H1 (cell line): ENCODE measurements at regions not wholly inside any gene's neighbourhood (a gene's known extent, or its start where the extent isn't known, plus 50 kb on each side); places are given as distances from the start of the nearest gene placed in this dataset.

Experiments used
- CTCF ChIA-PET: fragments of 300-600 bp; sonication (Branson Sonifier 250); formaldehyde crosslinking; loops from one replicate; lab custom pipeline; 2021; ENCODE audit not compliant: partially characterized antibody; lab: Charles Lee
- POLR2A ChIA-PET: fragments of 300-600 bp; sonication (Branson Sonifier 250); formaldehyde crosslinking; loops from one replicate; lab custom pipeline; 2021; ENCODE audit warnings: inconsistent platforms; ENCODE audit not compliant: partially characterized antibody; lab: Charles Lee
- DNase-seq, 2 experiments: peaks; one replicate each; pipeline versions ENCODE4 v3.0.0 to v3.0.0-alpha.2; 2010 to 2022; ENCODE audit warnings: low spot score in 2 of 2, low read depth in 1 of 2, mixed read lengths in 1 of 2
- FAIRE-seq: peaks from 2 replicates; lab custom pipeline; 2011; peaks lifted over from hg19 to GRCh38; lab: Jason Lieb, UNC
- H2AFZ ChIP-seq: 2 replicates; pipeline ENCODE4 v1.8.1; 2012; ENCODE audit warnings: low read length, inconsistent platforms
- H2AK5ac ChIP-seq: 2 replicates; pipeline ENCODE4 v1.6.1; 2013; ENCODE audit warnings: low read depth, low read length
- H2BK120ac ChIP-seq: replicated peaks from 2 replicates; pipeline ENCODE3; 2013; ENCODE audit warnings: low read depth, low read length, inconsistent platforms
- H2BK12ac ChIP-seq: 2 replicates; pipeline ENCODE4 v1.6.1; 2013; ENCODE audit warnings: low read depth, low read length
- H2BK15ac ChIP-seq: 2 replicates; pipeline ENCODE4 v1.6.1; 2013; ENCODE audit warnings: low read length
- H2BK20ac ChIP-seq: 2 replicates; pipeline ENCODE4 v1.6.1; 2013; ENCODE audit warnings: low read length
- H2BK5ac ChIP-seq: 2 replicates; pipeline ENCODE4 v1.6.1; 2013; ENCODE audit warnings: low read depth, low read length
- H3K14ac ChIP-seq: 2 replicates; pipeline ENCODE4 v1.6.1; 2013; ENCODE audit warnings: inconsistent platforms; ENCODE audit not compliant: insufficient read length
- H3K18ac ChIP-seq: 2 replicates; pipeline ENCODE4 v1.6.1; 2013; ENCODE audit warnings: low read length; ENCODE audit errors: extremely low read depth
- H3K23ac ChIP-seq: 2 replicates; pipeline ENCODE4 v1.6.1; 2013; ENCODE audit warnings: inconsistent platforms; ENCODE audit not compliant: insufficient read length
- H3K23me2 ChIP-seq: 2 replicates; pipeline ENCODE4 v1.6.1; 2013; ENCODE audit warnings: low read depth, low read length
- H3K27ac ChIP-seq: 2 replicates; pipeline ENCODE4 v1.6.1; 2011; ENCODE audit warnings: low read depth, low read length, inconsistent platforms
- H3K27me3 ChIP-seq, 4 experiments: replicated peaks in 1 of 4; 1 replicate in 1 of 4; 2 replicates in 3 of 4; pipeline versions ENCODE4 v1.6.1 to v1.8.1; 2011 to 2013; ENCODE audit warnings: low read length in 3 of 4, mild to moderate bottlenecking in 3 of 4, inconsistent platforms in 2 of 4, mixed read lengths in 2 of 4, moderate library complexity in 1 of 4; ENCODE audit not compliant: control insufficient read depth in 3 of 4, insufficient read depth in 3 of 4; ENCODE audit errors: extremely low read depth in 1 of 4
- H3K36me3 ChIP-seq, 4 experiments: 2 replicates each; pipeline versions ENCODE4 v1.6.1 to v1.8.1; 2011 to 2013; ENCODE audit warnings: mild to moderate bottlenecking in 4 of 4, low read length in 3 of 4, moderate library complexity in 2 of 4, control low read depth in 1 of 4, inconsistent platforms in 1 of 4; ENCODE audit not compliant: insufficient read depth in 4 of 4, control insufficient read depth in 2 of 4
- H3K4ac ChIP-seq: replicated peaks from 2 replicates; pipeline ENCODE3; 2013; ENCODE audit warnings: low read length, low read depth, mixed read lengths, inconsistent platforms; ENCODE audit not compliant: insufficient read length
- H3K4me1 ChIP-seq, 4 experiments: replicated peaks in 1 of 4; 1 replicate in 1 of 4; 2 replicates in 3 of 4; pipeline versions ENCODE4 v1.6.1 to v1.8.1; 2011 to 2013; ENCODE audit warnings: low read length in 3 of 4, inconsistent platforms in 2 of 4, mixed read lengths in 1 of 4; ENCODE audit not compliant: insufficient read depth in 4 of 4, control insufficient read depth in 3 of 4
- H3K4me2 ChIP-seq, 2 experiments: 2 replicates each; pipeline versions ENCODE4 v1.6.1 to v1.8.1; 2011 to 2013; ENCODE audit warnings: low read depth in 2 of 2, low read length in 2 of 2, control low read depth in 1 of 2, inconsistent platforms in 1 of 2, mild to moderate bottlenecking in 1 of 2; ENCODE audit not compliant: insufficient read depth in 1 of 2
- H3K4me3 ChIP-seq, 4 experiments: fragments of 200-600, 300-600 bp in 1 of 4; sonication (generic), shearing (Covaris generic), sonication (Bioruptor Twin) in 1 of 4; 2 replicates each; pipeline versions ENCODE4 v1.5.1 to v1.8.1; 2011 to 2016; ENCODE audit warnings: low read length in 4 of 4, low read depth in 3 of 4, control low read depth in 2 of 4, inconsistent platforms in 2 of 4, mild to moderate bottlenecking in 2 of 4, mixed read lengths in 1 of 4, moderate library complexity in 1 of 4; ENCODE audit not compliant: insufficient read depth in 2 of 4; ENCODE audit errors: extremely low read depth in 1 of 4
- H3K56ac ChIP-seq: replicated peaks from 2 replicates; pipeline ENCODE3; 2013; ENCODE audit warnings: low read depth, mild to moderate bottlenecking, mixed read lengths, low read length, inconsistent platforms; ENCODE audit not compliant: insufficient read length
- H3K79me1 ChIP-seq: 2 replicates; pipeline ENCODE4 v1.6.1; 2013; ENCODE audit warnings: low read depth, low read length, control low read depth
- H3K79me2 ChIP-seq, 2 experiments: 2 replicates each; pipeline versions ENCODE4 v1.6.1 to v1.8.1; 2012 to 2013; ENCODE audit warnings: low read length in 2 of 2, mild to moderate bottlenecking in 2 of 2, inconsistent platforms in 1 of 2; ENCODE audit not compliant: insufficient read depth in 2 of 2, control insufficient read depth in 1 of 2
- H3K9ac ChIP-seq, 4 experiments: replicated peaks in 1 of 4; 1 replicate in 1 of 4; 2 replicates in 3 of 4; pipeline versions ENCODE4 v1.6.1 to v1.8.1; 2011 to 2013; ENCODE audit warnings: low read depth in 3 of 4, low read length in 3 of 4, control low read depth in 2 of 4, mild to moderate bottlenecking in 2 of 4, moderate library complexity in 2 of 4, inconsistent platforms in 1 of 4; ENCODE audit errors: extremely low read depth in 1 of 4
- H3K9me3 ChIP-seq, 2 experiments: 2 replicates each; pipeline versions ENCODE4 v1.6.1 to v1.8.1; 2012 to 2013; ENCODE audit warnings: mild to moderate bottlenecking in 2 of 2, moderate library complexity in 2 of 2, control low read depth in 1 of 2, inconsistent platforms in 1 of 2, low read depth in 1 of 2, low read length in 1 of 2, mixed read lengths in 1 of 2; ENCODE audit not compliant: insufficient read depth in 2 of 2
- H4K20me1 ChIP-seq, 2 experiments: replicated peaks in 1 of 2; 2 replicates each; pipeline versions ENCODE3 to v1.8.1; 2011 to 2013; ENCODE audit warnings: inconsistent platforms in 2 of 2, low read length in 2 of 2, mild to moderate bottlenecking in 1 of 2; ENCODE audit not compliant: insufficient read depth in 2 of 2, control insufficient read depth in 1 of 2
- H4K5ac ChIP-seq: 2 replicates; pipeline ENCODE4 v1.6.1; 2013; ENCODE audit warnings: low read length, low read depth, mixed read lengths, inconsistent platforms; ENCODE audit not compliant: insufficient read length
- H4K8ac ChIP-seq: 2 replicates; pipeline ENCODE4 v1.8.0; 2013; ENCODE audit warnings: mild to moderate bottlenecking, moderate library complexity, low read length, inconsistent platforms; ENCODE audit not compliant: insufficient read depth; ENCODE audit errors: extremely low read depth
- H4K91ac ChIP-seq: replicated peaks from 2 replicates; pipeline ENCODE3; 2013; ENCODE audit warnings: low read length, mixed read lengths, inconsistent platforms; ENCODE audit not compliant: insufficient read length
- BRCA1 ChIP-seq: IDR thresholded peaks from 2 replicates; pipeline ENCODE4 v1.6.1; 2012; ENCODE audit warnings: low read depth, low read length, improper control_type of control experiment
- CBX8 ChIP-seq: fragments of 300-800, 300-1000 bp; sonication (generic); IDR thresholded peaks from 2 replicates; pipeline ENCODE4 v1.7.1; 2016; ENCODE audit warnings: low read depth, low read length, borderline replicate concordance
- CHD1 ChIP-seq: IDR thresholded peaks from 2 replicates; pipeline ENCODE4 v1.6.1; 2012; ENCODE audit warnings: low read depth, low read length, improper control_type of control experiment
- EGR1 ChIP-seq: IDR thresholded peaks from 2 replicates; pipeline ENCODE4 v1.6.1; 2011; ENCODE audit warnings: low read depth, low read length, borderline replicate concordance
- NRF1 ChIP-seq: IDR thresholded peaks from 2 replicates; pipeline ENCODE4 v1.6.1; 2011; ENCODE audit warnings: mild to moderate bottlenecking, low read depth, low read length, improper control_type of control experiment
- POLR2A ChIP-seq, 2 experiments: IDR thresholded peaks; 1 replicate in 1 of 2; 2 replicates in 1 of 2; pipeline ENCODE4 v1.6.1; 2011; ENCODE audit warnings: low read depth in 2 of 2, low read length in 2 of 2, mild to moderate bottlenecking in 2 of 2; ENCODE audit errors: control extremely low read depth in 1 of 2
- RXRA ChIP-seq: IDR thresholded peaks from 2 replicates; pipeline ENCODE4 v1.6.1; 2011; ENCODE audit warnings: low read depth, mild to moderate bottlenecking, low read length, moderate library complexity; ENCODE audit not compliant: insufficient read depth
- SIX5 ChIP-seq: IDR thresholded peaks from 2 replicates; pipeline ENCODE4 v1.6.1; 2011; ENCODE audit warnings: mild to moderate bottlenecking, low read depth, low read length
- SP2 ChIP-seq: IDR thresholded peaks from 2 replicates; pipeline ENCODE4 v1.6.1; 2012; ENCODE audit warnings: mild to moderate bottlenecking, low read length, inconsistent platforms
- TAF7 ChIP-seq: optimal IDR thresholded peaks from 2 replicates; pipeline ENCODE3; 2011; ENCODE audit warnings: low read depth, mild to moderate bottlenecking, inconsistent platforms, low read length, moderate library complexity, borderline replicate concordance
- ZNF274 ChIP-seq: IDR thresholded peaks from 2 replicates; pipeline ENCODE4 v1.7.0; 2012; ENCODE audit warnings: low read length, borderline replicate concordance; ENCODE audit errors: extremely low read depth
- WGBS, 2 experiments: shearing (Covaris generic) in 1 of 2; methylation state at CpG; one replicate each; pipeline versions ENCODE4 v1.1.6 to v1.1.7; 2013 to 2015; ENCODE audit warnings: low lambda C conversion rate in 2 of 2, mixed read lengths in 2 of 2, inconsistent platforms in 1 of 2, low coverage in 1 of 2, missing lambda C conversion rate in 1 of 2; ENCODE audit not compliant: insufficient replicate concordance in 2 of 2, insufficient coverage in 1 of 2, insufficient read length in 1 of 2; ENCODE audit errors: extremely low coverage in 1 of 2, missing lambda C conversion rate in 1 of 2; 5-methylcytosine and 5-hydroxymethylcytosine counted together
- TF ChIP-seq, protein P1 (sequence below), 3 experiments: IDR thresholded peaks; 1 replicate in 2 of 3; 2 replicates in 1 of 3; pipeline versions ENCODE4 v1.5.1 to v1.6.1; 2011; ENCODE audit warnings: low read length in 3 of 3, mild to moderate bottlenecking in 3 of 3, inconsistent platforms in 2 of 3, low read depth in 1 of 3, moderate library complexity in 1 of 3; ENCODE audit not compliant: insufficient read depth in 1 of 3; ENCODE audit errors: control extremely low read depth in 1 of 3

DNA sequence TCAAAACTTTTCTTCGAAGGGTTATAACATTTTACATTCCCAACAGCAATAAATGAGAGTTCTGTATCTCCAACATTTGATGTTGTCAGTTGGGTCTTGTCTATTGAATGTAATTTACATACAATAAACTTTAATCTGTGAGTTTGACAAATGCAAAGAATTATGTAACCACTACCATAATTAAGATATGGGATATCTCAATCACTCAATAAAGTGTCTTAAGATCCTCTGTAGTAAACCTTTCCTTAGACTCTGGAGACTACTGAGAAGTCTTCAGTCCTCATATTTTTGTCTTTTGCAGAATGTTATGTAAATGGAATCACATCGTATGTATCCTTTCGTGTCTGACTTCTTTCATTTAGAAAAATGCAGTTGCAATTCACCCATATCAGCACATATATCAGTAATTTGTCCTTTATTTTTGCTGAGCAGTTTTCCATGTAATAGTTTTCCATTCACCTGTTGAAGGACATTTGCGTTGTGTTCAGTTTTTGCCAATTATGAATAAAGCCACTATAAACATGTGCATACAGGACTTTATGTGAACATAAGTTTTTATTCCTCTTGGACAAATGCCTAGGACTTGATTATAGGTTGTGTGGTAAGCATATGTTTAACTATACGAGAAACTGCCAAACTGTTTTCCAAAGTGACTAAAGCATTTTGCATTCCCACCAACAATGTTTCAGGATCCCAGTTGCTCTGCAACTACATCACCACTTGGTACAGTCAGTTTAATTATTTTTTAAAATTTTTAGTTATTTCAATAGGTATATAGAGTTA is 784.6 kb upstream of the ZNF608 start:
- no peak overlapping the region for H2BK120ac ChIP-seq
- H2BK20ac ChIP-seq = no peak overlapping the region
- no peak overlapping the region for H4K8ac ChIP-seq
- H3K36me3 ChIP-seq = no peaks in the 10 kb centered on the region
- no peak overlapping the region for H3K27ac ChIP-seq
- H4K91ac ChIP-seq = no peak overlapping the region
- 93% methylated on average over 5 of the region's 5 CpGs; no CpG with 5 or more reads in 1 of the 2 experiments for WGBS, 2 experiments
- POLR2A ChIA-PET = no interaction called here
- no peaks in the 10 kb centered on the region for H4K20me1 ChIP-seq
- H3K79me2 ChIP-seq = no peaks in the 10 kb centered on the region
- no peak overlapping the region for H2BK15ac ChIP-seq
- H2BK5ac ChIP-seq = no peak overlapping the region
- no peak overlapping the region for H3K4me3 ChIP-seq
- no peak overlapping the region for H2AK5ac ChIP-seq
- H3K4me1 ChIP-seq = no peaks in the 10 kb centered on the region
- no peak overlapping the region for H3K9ac ChIP-seq
- DNase-seq = no peak
- H3K9me3 ChIP-seq = no peaks in the 10 kb centered on the region
- H3K27me3 ChIP-seq = no peaks in the 10 kb centered on the region
- H3K23me2 ChIP-seq = no peaks in the 10 kb centered on the region
- no peak overlapping the region for H3K14ac ChIP-seq
- CTCF ChIA-PET = no interaction called here
- H2AFZ ChIP-seq = no peak overlapping the region
- no peak overlapping the region for H2BK12ac ChIP-seq
- H3K56ac ChIP-seq = no peak overlapping the region
- H4K5ac ChIP-seq = no peak overlapping the region
- no peak for FAIRE-seq
- no peak overlapping the region for H3K4ac ChIP-seq
- no peak overlapping the region for H3K23ac ChIP-seq
- no peak overlapping the region for H3K18ac ChIP-seq
- H3K4me2 ChIP-seq = no peak overlapping the region
- H3K79me1 ChIP-seq = no peaks in the 10 kb centered on the region
- no peak for TF ChIP-seq SP2
- no peak for TF ChIP-seq POLR2A (IDR thresholded peaks at IDR 0.05; ENCODE audit: control extremely low read depth in 1 of 2, low read depth in 2 of 2, low read length in 2 of 2)
- TF ChIP-seq, protein P1, sequence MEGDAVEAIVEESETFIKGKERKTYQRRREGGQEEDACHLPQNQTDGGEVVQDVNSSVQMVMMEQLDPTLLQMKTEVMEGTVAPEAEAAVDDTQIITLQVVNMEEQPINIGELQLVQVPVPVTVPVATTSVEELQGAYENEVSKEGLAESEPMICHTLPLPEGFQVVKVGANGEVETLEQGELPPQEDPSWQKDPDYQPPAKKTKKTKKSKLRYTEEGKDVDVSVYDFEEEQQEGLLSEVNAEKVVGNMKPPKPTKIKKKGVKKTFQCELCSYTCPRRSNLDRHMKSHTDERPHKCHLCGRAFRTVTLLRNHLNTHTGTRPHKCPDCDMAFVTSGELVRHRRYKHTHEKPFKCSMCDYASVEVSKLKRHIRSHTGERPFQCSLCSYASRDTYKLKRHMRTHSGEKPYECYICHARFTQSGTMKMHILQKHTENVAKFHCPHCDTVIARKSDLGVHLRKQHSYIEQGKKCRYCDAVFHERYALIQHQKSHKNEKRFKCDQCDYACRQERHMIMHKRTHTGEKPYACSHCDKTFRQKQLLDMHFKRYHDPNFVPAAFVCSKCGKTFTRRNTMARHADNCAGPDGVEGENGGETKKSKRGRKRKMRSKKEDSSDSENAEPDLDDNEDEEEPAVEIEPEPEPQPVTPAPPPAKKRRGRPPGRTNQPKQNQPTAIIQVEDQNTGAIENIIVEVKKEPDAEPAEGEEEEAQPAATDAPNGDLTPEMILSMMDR (IDR thresholded peaks at IDR 0.05; ENCODE audit: control extremely low read depth in 1 of 3, insufficient read depth in 1 of 3, low read depth in 1 of 3, low read length in 3 of 3) = no peak
- no peak for TF ChIP-seq ZNF274
- TF ChIP-seq EGR1 = no peak
- TF ChIP-seq SIX5 = no peak
- no peak for TF ChIP-seq CHD1
- no peak for TF ChIP-seq CBX8
- TF ChIP-seq TAF7 = no peak
- TF ChIP-seq RXRA = no peak
- no peak for TF ChIP-seq NRF1
- TF ChIP-seq BRCA1 = no peak
